MM.1S (cell line): ENCODE measurements at regions not wholly inside any gene's neighbourhood (a gene's known extent, or its start where the extent isn't known, plus 50 kb on each side); places are given as distances from the start of the nearest gene placed in this dataset.

Experiments used
- DNase-seq: peaks from one replicate; pipeline ENCODE4 v3.0.0-alpha.2; 2015
- H2AFZ ChIP-seq: fragments of 300-600 bp; sonication (generic); 2 replicates; pipeline ENCODE4 v1.6.0; 2016; ENCODE audit warnings: antibody characterized with exemption, low read length
- H3F3A ChIP-seq: fragments of 300-600 bp; sonication (generic); 2 replicates; pipeline ENCODE4 v1.6.1; 2016; ENCODE audit warnings: mild to moderate bottlenecking, antibody characterized with exemption, low read length, moderate library complexity, mixed read lengths; ENCODE audit not compliant: insufficient read depth
- H3K27ac ChIP-seq: fragments of 300-600 bp; sonication (generic); 2 replicates; pipeline ENCODE4 v1.5.1; 2016; ENCODE audit warnings: mild to moderate bottlenecking, low read length
- H3K27me3 ChIP-seq: fragments of 300-600 bp; sonication (generic); replicated peaks from 2 replicates; pipeline ENCODE4 v1.6.0; 2016; ENCODE audit warnings: low read length; ENCODE audit not compliant: insufficient read depth
- H3K36me3 ChIP-seq: fragments of 300-600 bp; sonication (generic); replicated peaks from 2 replicates; pipeline ENCODE4 v1.6.1; 2016; ENCODE audit warnings: mild to moderate bottlenecking, low read length, mixed read lengths; ENCODE audit not compliant: insufficient read depth
- H3K4me1 ChIP-seq: fragments of 300-600 bp; sonication (generic); 2 replicates; pipeline ENCODE4 v1.6.1; 2016; ENCODE audit warnings: low read length, mixed read lengths
- H3K4me2 ChIP-seq: fragments of 300-600 bp; sonication (generic); 2 replicates; pipeline ENCODE4 v1.6.0; 2016; ENCODE audit warnings: low read depth, low read length
- H3K4me3 ChIP-seq: fragments of 300-600 bp; sonication (generic); 2 replicates; pipeline ENCODE4 v1.5.1; 2016; ENCODE audit warnings: low read length, mixed read lengths
- H3K79me2 ChIP-seq: fragments of 300-600 bp; sonication (generic); 2 replicates; pipeline ENCODE4 v1.6.1; 2016; ENCODE audit warnings: mixed run types, low read length, mixed read lengths
- H3K9ac ChIP-seq: fragments of 300-600 bp; sonication (generic); 2 replicates; pipeline ENCODE4 v1.6.1; 2016; ENCODE audit warnings: low read length, mixed read lengths
- H3K9me2 ChIP-seq: fragments of 300-600 bp; sonication (generic); replicated peaks from 2 replicates; pipeline ENCODE4 v1.6.1; 2016; ENCODE audit warnings: mild to moderate bottlenecking, low read length, mixed read lengths; ENCODE audit not compliant: insufficient read depth
- H3K9me3 ChIP-seq: fragments of 300-600 bp; sonication (generic); replicated peaks from 2 replicates; pipeline ENCODE4 v1.6.1; 2016; ENCODE audit warnings: mild to moderate bottlenecking, low read length, mixed read lengths; ENCODE audit not compliant: insufficient read depth
- H4K20me1 ChIP-seq: fragments of 300-600 bp; sonication (generic); 2 replicates; pipeline ENCODE4 v1.6.1; 2016; ENCODE audit warnings: mild to moderate bottlenecking, low read length, moderate library complexity, mixed read lengths; ENCODE audit not compliant: insufficient read depth
- EZH2 ChIP-seq: fragments of 300-600 bp; sonication (generic); optimal IDR thresholded peaks from 2 replicates; pipeline ENCODE3; 2017; ENCODE audit warnings: low read depth, mild to moderate bottlenecking, antibody characterized with exemption, low read length, mixed read lengths
- EZH2phosphoT487 ChIP-seq: fragments of 300-600 bp; sonication (generic); IDR thresholded peaks from 2 replicates; pipeline ENCODE4 v1.6.1; 2018; ENCODE audit warnings: antibody characterized with exemption, low read length
- TF ChIP-seq, protein P1 (sequence below): fragments of 300-600 bp; sonication (generic); IDR thresholded peaks from 2 replicates; pipeline ENCODE4 v1.5.1; 2016; ENCODE audit warnings: antibody characterized with exemption, low read length, mixed read lengths

GRCh38 chr18:78565240-78565639 lies 414.4 kb upstream of the SALL3 start:
- Histone ChIP-seq H3K4me2 (no peak overlapping the region), H3K36me3 (no peaks in the 10 kb centered on the region), H3K9me3 (no peaks in the 10 kb centered on the region), H3K4me1 (no peaks in the 10 kb centered on the region), H3K79me2 (no peaks in the 10 kb centered on the region), H2AFZ (no peak overlapping the region), H3K4me3 (no peak overlapping the region), H4K20me1 (no peaks in the 10 kb centered on the region), H3K27me3 (no peaks in the 10 kb centered on the region), H3F3A (no peaks in the 10 kb centered on the region), H3K9me2 (no peaks in the 10 kb centered on the region), H3K9ac (no peak overlapping the region), H3K27ac (no peak overlapping the region)
- no peak for TF ChIP-seq EZH2phosphoT487
- TF ChIP-seq EZH2, result no peak
- TF ChIP-seq, protein P1, sequence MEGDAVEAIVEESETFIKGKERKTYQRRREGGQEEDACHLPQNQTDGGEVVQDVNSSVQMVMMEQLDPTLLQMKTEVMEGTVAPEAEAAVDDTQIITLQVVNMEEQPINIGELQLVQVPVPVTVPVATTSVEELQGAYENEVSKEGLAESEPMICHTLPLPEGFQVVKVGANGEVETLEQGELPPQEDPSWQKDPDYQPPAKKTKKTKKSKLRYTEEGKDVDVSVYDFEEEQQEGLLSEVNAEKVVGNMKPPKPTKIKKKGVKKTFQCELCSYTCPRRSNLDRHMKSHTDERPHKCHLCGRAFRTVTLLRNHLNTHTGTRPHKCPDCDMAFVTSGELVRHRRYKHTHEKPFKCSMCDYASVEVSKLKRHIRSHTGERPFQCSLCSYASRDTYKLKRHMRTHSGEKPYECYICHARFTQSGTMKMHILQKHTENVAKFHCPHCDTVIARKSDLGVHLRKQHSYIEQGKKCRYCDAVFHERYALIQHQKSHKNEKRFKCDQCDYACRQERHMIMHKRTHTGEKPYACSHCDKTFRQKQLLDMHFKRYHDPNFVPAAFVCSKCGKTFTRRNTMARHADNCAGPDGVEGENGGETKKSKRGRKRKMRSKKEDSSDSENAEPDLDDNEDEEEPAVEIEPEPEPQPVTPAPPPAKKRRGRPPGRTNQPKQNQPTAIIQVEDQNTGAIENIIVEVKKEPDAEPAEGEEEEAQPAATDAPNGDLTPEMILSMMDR, result no peak
- DNase-seq, result no peak

GRCh38 chr18:78566065-78566464 lies 413.6 kb upstream of the SALL3 start:
- DNase-seq, result no peak
- TF ChIP-seq, protein P1, result no peak
- TF ChIP-seq EZH2 (no peak), EZH2phosphoT487 (no peak)
- Histone ChIP-seq H3K27me3 (no peaks in the 10 kb centered on the region), H3K27ac (no peak overlapping the region), H3K36me3 (no peaks in the 10 kb centered on the region), H4K20me1 (no peaks in the 10 kb centered on the region), H3K9me2 (no peaks in the 10 kb centered on the region), H3F3A (no peaks in the 10 kb centered on the region), H3K79me2 (no peaks in the 10 kb centered on the region), H3K9me3 (no peaks in the 10 kb centered on the region), H3K4me1 (no peaks in the 10 kb centered on the region), H3K9ac (no peak overlapping the region), H3K4me3 (no peak overlapping the region), H3K4me2 (no peak overlapping the region), H2AFZ (no peak overlapping the region)

- no peak for DNase-seq
- no peaks in the 10 kb centered on the region for H3K79me2 ChIP-seq
- TF ChIP-seq, protein P1, result no peak
- no peak for TF ChIP-seq EZH2
- TF ChIP-seq EZH2phosphoT487, result no peak
Observed at GRCh38 chr18:78566720-78567119, 412.9 kb upstream of the SALL3 start.

More at GRCh38 chr18:78566720-78567119, 412.9 kb upstream of the SALL3 start:
- Histone ChIP-seq H3K27me3 (no peaks in the 10 kb centered on the region), H3K27ac (no peak overlapping the region), H4K20me1 (no peaks in the 10 kb centered on the region), H2AFZ (no peak overlapping the region), H3F3A (no peaks in the 10 kb centered on the region), H3K36me3 (no peaks in the 10 kb centered on the region), H3K9ac (no peak overlapping the region), H3K4me2 (no peak overlapping the region), H3K4me3 (no peak overlapping the region), H3K9me3 (no peaks in the 10 kb centered on the region), H3K4me1 (no peaks in the 10 kb centered on the region), H3K9me2 (no peaks in the 10 kb centered on the region)
